Fibroblast of lung (primary cell): ENCODE measurements at regions not wholly inside any gene's neighbourhood (a gene's known extent, or its start where the extent isn't known, plus 50 kb on each side); places are given as distances from the start of the nearest gene placed in this dataset.

Experiments used
- DNase-seq, 2 donors: peaks; one replicate each; pipeline versions ENCODE4 v3.0.0 to v3.0.0-alpha.2; 2010; ENCODE audit warnings: low read depth in 2 of 2
- H2AFZ ChIP-seq: 2 replicates; pipeline ENCODE4 v1.5.1; 2012; ENCODE audit warnings: low read length, control low read depth, inconsistent platforms
- H3K27ac ChIP-seq: 2 replicates; pipeline ENCODE4 v1.5.1; 2011; ENCODE audit warnings: low read length, control low read depth; ENCODE audit not compliant: insufficient read depth
- H3K27me3 ChIP-seq: 2 replicates; pipeline ENCODE4 v1.5.1; 2011; ENCODE audit warnings: mild to moderate bottlenecking, low read length; ENCODE audit not compliant: control insufficient read depth, insufficient read depth
- H3K36me3 ChIP-seq: 2 replicates; pipeline ENCODE4 v1.5.1; 2011; ENCODE audit warnings: low read length; ENCODE audit not compliant: control insufficient read depth, insufficient read depth
- H3K4me1 ChIP-seq: 2 replicates; pipeline ENCODE4 v1.5.1; 2011; ENCODE audit warnings: low read length; ENCODE audit not compliant: control insufficient read depth, insufficient read depth; ENCODE audit errors: extremely low read depth
- H3K4me2 ChIP-seq: 2 replicates; pipeline ENCODE4 v1.5.1; 2011; ENCODE audit warnings: low read length, control low read depth; ENCODE audit not compliant: insufficient read depth; ENCODE audit errors: extremely low read depth
- H3K4me3 ChIP-seq, 4 experiments: fragments of 200-600 bp in 1 of 4; sonication (generic) in 1 of 4; replicated peaks in 1 of 4; 2 replicates each; pipeline ENCODE4 v1.5.1; 2011 to 2016; ENCODE audit warnings: low read length in 4 of 4, low read depth in 3 of 4, mild to moderate bottlenecking in 3 of 4, control low read depth in 2 of 4, inconsistent platforms in 1 of 4, mixed read lengths in 1 of 4; ENCODE audit not compliant: insufficient read depth in 1 of 4; ENCODE audit errors: control extremely low read depth in 1 of 4
- H3K79me2 ChIP-seq: 2 replicates; pipeline ENCODE4 v1.5.1; 2012; ENCODE audit warnings: mild to moderate bottlenecking, low read length, inconsistent platforms; ENCODE audit not compliant: control insufficient read depth, insufficient read depth
- H3K9ac ChIP-seq: 2 replicates; pipeline ENCODE4 v1.5.1; 2011; ENCODE audit warnings: mild to moderate bottlenecking, low read length, control low read depth; ENCODE audit not compliant: insufficient read depth
- H3K9me3 ChIP-seq: 2 replicates; pipeline ENCODE4 v1.5.1; 2012; ENCODE audit warnings: low read depth, low read length; ENCODE audit not compliant: control insufficient read depth, insufficient read depth
- H4K20me1 ChIP-seq: 2 replicates; pipeline ENCODE4 v1.5.1; 2011; ENCODE audit warnings: low read length; ENCODE audit not compliant: control insufficient read depth, insufficient read depth; ENCODE audit errors: extremely low read depth
- EZH2 ChIP-seq: IDR thresholded peaks from 2 replicates; pipeline ENCODE4 v1.5.1; 2012; ENCODE audit warnings: low read length, control low read depth, mild to moderate bottlenecking; ENCODE audit errors: missing control alignments
- TF ChIP-seq, protein P1 (sequence below), 2 donors: IDR thresholded peaks in 1 of 2; conservative IDR thresholded peaks in 1 of 2; 1 replicate in 1 of 2; 2 replicates in 1 of 2; pipeline ENCODE4 v1.5.1; 2011 to 2012; ENCODE audit warnings: low read length in 2 of 2, control low read depth in 1 of 2, inconsistent platforms in 1 of 2, low read depth in 1 of 2, mild to moderate bottlenecking in 1 of 2

DNA sequence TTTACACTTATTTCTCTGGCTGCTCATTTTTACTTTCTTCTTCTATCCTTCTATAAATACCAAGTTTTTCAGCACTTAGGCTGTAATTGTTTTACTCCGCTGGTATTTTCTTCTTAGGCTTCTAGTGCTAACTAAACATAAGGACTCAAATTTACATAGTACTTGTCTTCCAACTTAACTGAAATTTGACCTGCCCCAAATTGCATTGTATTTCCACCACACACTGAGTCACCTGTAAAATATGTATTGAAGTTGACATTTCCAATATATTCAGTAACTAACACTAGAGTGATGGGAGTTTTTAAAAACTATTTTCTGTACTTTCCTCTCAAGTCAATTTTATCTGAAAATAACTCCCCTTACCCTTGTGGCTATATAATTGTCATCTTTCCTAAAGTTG lies 1794.1 kb upstream of the RAG2 start:
- H3K36me3 ChIP-seq: no peaks in the 10 kb centered on the region
- no peaks in the 10 kb centered on the region for H3K4me1 ChIP-seq
- H3K9me3 ChIP-seq: no peaks in the 10 kb centered on the region
- no peaks in the 10 kb centered on the region for H3K27me3 ChIP-seq
- no peaks in the 10 kb centered on the region for H3K79me2 ChIP-seq
- no peak overlapping the region for H3K9ac ChIP-seq
- H3K27ac ChIP-seq: no peak overlapping the region
- H3K4me3 ChIP-seq: no peak overlapping the region
- no peak overlapping the region for H3K4me2 ChIP-seq
- no peak for TF ChIP-seq EZH2
- TF ChIP-seq, protein P1, sequence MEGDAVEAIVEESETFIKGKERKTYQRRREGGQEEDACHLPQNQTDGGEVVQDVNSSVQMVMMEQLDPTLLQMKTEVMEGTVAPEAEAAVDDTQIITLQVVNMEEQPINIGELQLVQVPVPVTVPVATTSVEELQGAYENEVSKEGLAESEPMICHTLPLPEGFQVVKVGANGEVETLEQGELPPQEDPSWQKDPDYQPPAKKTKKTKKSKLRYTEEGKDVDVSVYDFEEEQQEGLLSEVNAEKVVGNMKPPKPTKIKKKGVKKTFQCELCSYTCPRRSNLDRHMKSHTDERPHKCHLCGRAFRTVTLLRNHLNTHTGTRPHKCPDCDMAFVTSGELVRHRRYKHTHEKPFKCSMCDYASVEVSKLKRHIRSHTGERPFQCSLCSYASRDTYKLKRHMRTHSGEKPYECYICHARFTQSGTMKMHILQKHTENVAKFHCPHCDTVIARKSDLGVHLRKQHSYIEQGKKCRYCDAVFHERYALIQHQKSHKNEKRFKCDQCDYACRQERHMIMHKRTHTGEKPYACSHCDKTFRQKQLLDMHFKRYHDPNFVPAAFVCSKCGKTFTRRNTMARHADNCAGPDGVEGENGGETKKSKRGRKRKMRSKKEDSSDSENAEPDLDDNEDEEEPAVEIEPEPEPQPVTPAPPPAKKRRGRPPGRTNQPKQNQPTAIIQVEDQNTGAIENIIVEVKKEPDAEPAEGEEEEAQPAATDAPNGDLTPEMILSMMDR (conservative IDR thresholded peaks at IDR 0.05 in 1 of 2, IDR thresholded peaks at IDR 0.05 in 1 of 2; ENCODE audit: low read depth in 1 of 2, low read length in 2 of 2): no peak
- no peak overlapping the region for H2AFZ ChIP-seq
- peak; percentile 53 to 59 for DNase-seq
- H4K20me1 ChIP-seq: no peaks in the 10 kb centered on the region

DNA sequence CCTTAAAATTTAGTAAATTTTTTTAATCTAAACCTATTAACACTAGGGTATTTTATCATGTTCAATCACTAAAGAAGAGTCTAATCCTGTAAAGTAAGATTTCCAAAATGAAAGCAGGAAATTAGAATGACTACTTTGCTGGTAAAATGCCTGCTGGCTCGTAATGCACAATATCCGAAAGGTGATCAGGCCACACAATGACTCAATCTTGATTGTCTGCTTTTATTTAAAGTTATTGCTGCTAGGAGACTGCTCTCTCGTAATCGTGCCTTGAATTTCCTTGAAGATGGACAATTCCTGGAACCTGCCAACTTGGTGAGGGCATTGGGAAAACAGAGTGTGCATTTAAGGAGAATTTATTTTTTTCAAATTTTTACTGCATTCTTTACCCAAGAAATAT lies 1786.5 kb upstream of the RAG2 start:
- H3K27me3 ChIP-seq: no peaks in the 10 kb centered on the region
- H3K4me3 ChIP-seq: no peak overlapping the region
- no peaks in the 10 kb centered on the region for H3K36me3 ChIP-seq
- no peaks in the 10 kb centered on the region for H3K4me1 ChIP-seq
- no peak overlapping the region for H3K4me2 ChIP-seq
- no peaks in the 10 kb centered on the region for H3K9me3 ChIP-seq
- no peaks in the 10 kb centered on the region for H4K20me1 ChIP-seq
- no peak for TF ChIP-seq EZH2
- TF ChIP-seq, protein P1 (conservative IDR thresholded peaks at IDR 0.05 in 1 of 2, IDR thresholded peaks at IDR 0.05 in 1 of 2; ENCODE audit: low read depth in 1 of 2, low read length in 2 of 2): no peak
- no peak overlapping the region for H3K27ac ChIP-seq
- H3K9ac ChIP-seq: no peak overlapping the region
- no peak overlapping the region for H2AFZ ChIP-seq
- no peaks in the 10 kb centered on the region for H3K79me2 ChIP-seq
- peak; percentile 1 to 72 for DNase-seq

DNA sequence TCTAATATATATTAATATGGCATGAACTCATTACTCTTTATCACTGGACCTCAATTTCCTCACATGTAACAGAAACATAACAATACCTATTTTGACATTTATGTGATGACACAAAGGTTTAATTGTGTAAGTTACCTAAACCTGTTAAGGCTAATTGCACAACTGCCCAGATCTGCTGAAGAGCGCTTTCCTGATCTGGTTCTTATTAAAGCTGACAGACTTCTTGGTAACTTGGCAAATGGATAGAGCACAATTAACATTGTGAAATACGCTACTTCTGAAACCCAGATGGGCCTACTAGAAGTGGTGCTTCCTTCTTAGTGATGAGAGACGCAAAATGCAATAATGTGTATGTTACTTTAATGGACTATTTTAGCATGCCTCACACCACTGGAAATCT lies 1767.2 kb upstream of the RAG2 start:
- no peak for TF ChIP-seq EZH2
- TF ChIP-seq, protein P1 (conservative IDR thresholded peaks at IDR 0.05 in 1 of 2, IDR thresholded peaks at IDR 0.05 in 1 of 2; ENCODE audit: low read depth in 1 of 2, low read length in 2 of 2): no peak

More for the DNA sequence above, 1767.2 kb upstream of the RAG2 start:
- Histone ChIP-seq H3K27me3 (no peaks in the 10 kb centered on the region), H2AFZ (no peak overlapping the region), H3K36me3 (no peaks in the 10 kb centered on the region), H3K4me2 (no peak overlapping the region), H3K9me3 (no peaks in the 10 kb centered on the region), H3K9ac (no peak overlapping the region), H3K4me3 (no peak overlapping the region), H3K79me2 (no peaks in the 10 kb centered on the region), H4K20me1 (no peaks in the 10 kb centered on the region), H3K4me1 (no peaks in the 10 kb centered on the region), H3K27ac (no peak overlapping the region)
- DNase-seq: no peak
